Skeletal muscle cell (primary cell): ENCODE measurements at regions not wholly inside any gene's neighbourhood (a gene's known extent, or its start where the extent isn't known, plus 50 kb on each side); places are given as distances from the start of the nearest gene placed in this dataset.
"Not testable (repeated sequence)": the region's sequence is repeated elsewhere in the genome, so short reads cannot be mapped to it uniquely, and the experiment has no call there.

Experiments
- DNase-seq: peaks from one replicate; pipeline ENCODE4 v3.0.0-alpha.2; 2010; ENCODE audit warnings: low read depth
- H3K4me3 ChIP-seq: 2 replicates; pipeline ENCODE4 v1.5.1; 2011; ENCODE audit warnings: low read depth, mild to moderate bottlenecking, control low read depth, low read length, moderate library complexity

DNA sequence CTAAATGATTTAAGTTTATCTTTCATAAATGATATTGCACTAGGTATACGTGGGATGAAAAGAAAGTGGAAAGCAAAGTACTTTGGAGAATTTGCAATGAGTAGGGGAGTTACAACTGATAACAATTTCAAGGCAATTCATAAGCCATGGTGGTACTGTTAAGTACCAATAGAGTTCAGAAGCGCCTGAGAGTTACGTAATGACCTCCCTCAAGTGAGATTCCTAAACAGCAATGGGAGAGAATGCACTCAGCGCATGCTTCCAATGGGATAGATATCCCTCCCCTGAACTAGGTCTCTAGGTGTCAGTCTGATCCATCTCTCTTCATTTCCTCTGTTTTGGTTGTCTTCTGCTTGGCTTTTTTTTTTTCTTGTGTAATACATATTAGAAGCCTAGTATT, 249.3 kb downstream of the NNT start:
- DNase-seq, result no peak
- no peak overlapping the region for H3K4me3 ChIP-seq

DNA sequence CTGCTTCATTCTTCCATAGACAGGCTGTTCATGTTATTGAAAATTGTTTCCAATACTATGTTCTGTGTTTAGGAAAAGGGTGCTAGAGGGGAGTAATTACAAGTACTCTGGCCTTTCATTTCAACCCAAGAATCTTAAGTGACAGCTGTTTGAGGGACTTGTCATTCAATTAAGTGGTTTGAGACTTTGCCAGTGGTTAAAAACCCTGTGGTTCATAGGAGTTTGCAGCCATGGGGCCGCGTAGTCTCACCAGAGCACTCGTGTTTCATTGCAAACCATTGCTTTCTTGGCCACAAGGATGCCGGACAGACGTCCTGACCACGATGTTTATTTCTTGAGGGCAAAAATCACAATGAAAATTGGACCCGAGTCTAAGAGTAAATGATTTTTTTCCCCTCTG, 248.8 kb downstream of the NNT start:
- DNase-seq, result no peak
- H3K4me3 ChIP-seq, result no peak overlapping the region

DNA sequence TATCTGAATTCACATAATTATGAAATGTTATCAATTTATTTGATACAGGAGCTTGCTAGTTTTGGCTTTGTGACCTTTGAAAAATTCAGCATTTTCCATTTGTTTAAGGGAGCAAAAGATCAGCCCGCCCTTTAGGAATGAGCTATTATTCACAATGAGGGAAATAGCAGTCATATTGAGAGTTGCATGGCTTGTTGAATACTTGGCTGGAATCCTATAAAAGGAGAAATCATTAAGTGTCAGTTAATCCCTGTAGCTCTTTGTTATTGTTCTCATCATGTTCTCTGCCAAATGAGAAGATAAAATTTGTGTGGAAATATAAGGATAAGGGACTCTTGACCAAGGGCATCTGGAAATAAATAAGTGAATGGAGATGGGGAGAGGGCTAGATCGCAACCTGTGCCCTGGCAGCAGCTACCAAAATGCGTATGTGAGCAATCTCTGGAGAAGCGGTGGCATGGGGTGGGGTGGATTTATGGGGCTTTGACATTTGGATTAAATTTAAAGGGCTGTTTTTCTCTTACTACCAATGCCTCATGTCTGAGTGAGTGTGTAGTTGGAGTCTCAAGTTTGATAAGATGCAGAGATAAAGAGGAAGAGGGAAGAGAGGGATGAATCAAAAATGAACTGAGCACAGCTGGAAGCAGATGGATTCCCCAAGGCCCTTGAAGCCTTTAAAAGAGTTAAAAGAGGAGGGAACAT, 237.6 kb downstream of the NNT start:
- no peak overlapping the region for H3K4me3 ChIP-seq
- DNase-seq, result no peak

DNA sequence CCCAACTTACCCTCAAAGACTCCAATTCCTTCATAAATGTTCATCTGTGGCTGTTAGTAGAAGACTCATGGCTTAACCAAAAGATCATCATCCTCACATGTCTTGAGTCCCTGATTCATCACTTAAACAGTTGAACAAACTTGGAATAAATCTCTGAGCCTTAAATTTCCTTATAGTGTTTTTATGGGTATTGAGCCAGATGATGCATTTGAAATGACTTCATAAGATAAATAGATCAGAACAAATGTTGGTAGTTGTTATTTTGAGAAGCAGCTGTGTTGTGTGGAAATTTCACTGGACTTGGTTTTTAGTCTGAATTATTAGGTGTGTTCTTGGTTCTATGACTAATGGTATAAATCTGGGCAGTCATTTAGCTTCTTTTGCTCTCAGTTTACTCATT, 236.2 kb downstream of the NNT start:
- DNase-seq, result peak; percentile 82
- no peak overlapping the region for H3K4me3 ChIP-seq

DNA sequence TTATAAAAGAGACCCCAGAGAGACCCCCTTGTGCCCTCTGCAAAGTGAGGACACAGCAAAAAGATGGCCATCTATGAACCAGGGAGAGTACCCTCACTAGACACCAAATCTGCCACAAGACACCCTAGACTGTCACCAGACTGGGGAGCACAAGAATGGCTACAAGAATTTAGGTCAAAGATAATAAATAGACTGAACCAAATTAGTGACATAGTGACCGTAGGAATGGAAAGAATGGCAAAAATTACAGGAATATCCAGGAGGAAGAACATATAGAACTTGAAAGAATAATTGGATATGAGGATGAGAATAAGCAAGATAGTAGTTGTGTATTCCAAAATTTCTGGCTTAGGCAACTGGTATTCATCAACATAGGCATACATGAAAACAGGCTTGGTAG, 235.0 kb downstream of the NNT start:
- H3K4me3 ChIP-seq, result no peak overlapping the region
- DNase-seq, result no peak

DNA sequence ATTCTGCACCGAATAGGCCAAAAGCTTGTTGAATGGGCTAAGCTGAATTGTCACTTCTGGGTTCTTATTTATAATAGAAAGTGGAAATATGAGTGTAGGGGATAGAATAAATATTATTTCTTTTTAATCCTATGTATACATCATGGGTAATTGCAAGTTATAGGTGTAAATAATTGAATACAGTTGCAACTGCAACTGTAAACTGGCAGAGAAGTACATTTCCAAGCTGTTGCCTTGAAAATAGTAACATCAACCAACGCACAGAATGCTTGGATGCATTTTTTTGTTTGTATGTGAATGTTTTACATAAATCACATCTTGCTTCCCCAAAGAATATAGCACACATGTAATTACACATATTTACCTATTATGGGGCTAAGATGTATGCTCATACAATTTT, 234.1 kb downstream of the NNT start:
- no peak for DNase-seq
- no peak overlapping the region for H3K4me3 ChIP-seq

DNA sequence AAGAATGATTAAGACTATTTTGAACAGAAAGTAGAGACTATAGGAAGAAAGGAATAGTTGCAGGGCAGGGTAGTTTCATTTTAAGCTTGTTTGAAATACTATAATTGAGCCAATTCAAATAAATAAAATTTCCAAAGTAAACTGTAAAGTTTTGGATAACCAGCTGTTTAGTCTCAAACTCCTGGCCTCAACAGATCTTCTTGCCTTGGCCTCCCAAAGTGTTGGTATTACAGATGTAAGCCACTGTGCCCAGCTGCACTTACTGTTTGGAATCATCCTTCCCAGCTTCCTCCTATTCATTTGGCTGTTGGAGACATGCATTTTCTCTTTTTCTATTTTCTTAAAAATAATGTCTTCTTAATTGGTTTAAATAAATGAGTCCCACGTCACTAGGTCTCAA, 231.0 kb downstream of the NNT start:
- no peak for DNase-seq
- no peak overlapping the region for H3K4me3 ChIP-seq

DNA sequence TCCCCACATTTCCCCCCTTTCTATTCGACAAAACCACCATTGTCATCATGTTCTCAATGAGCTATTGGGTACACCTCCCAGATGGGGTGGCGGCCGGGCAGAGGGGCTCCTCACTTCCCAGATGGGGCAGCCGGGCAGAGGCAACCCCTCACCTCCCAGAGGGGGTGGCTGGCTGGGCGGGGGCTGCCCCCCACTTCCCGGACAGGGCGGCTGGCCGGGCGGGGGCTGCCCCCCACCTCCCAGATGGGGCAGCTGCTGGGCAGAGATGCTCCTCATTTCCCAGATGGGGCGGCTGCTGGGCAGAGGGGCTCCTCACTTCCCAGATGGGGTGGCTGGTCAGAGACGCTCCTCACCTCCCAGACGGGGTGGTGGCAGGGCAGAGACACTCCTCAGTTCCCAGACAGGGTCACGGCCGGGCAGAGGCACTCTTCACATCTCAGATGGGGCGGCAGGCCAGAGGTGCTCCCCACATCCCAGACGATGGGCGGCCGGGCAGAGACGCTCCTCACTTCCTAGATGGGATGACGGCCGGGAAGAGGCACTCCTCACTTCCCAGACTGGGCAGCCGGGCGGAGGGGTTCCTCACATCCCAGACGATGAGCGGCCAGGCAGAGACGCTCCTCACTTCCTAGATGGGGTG, 221.5 kb downstream of the NNT start:
- DNase-seq, H3K4me3 ChIP-seq: not testable (repeated sequence)

DNA sequence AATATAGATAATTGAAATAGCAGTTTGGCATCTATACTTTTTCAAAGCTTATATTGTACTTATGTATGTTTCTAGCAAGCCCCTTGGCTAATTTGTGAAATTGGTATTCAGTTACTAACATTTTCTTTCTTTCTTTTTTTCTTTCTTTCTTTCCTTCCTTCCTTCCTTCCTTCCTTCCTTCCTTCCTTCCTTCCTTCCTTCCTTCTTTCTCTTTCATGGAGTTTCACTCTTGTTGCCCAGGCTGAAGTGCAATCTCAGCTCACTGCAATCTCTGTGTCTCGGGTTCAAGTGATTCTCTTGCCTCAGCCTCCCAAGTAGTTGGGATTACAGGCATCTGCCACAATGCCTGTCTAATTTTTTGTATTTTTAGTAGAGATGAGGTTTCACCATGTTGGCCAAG, 215.4 kb downstream of the NNT start:
- DNase-seq, H3K4me3 ChIP-seq: not testable (repeated sequence)

DNA sequence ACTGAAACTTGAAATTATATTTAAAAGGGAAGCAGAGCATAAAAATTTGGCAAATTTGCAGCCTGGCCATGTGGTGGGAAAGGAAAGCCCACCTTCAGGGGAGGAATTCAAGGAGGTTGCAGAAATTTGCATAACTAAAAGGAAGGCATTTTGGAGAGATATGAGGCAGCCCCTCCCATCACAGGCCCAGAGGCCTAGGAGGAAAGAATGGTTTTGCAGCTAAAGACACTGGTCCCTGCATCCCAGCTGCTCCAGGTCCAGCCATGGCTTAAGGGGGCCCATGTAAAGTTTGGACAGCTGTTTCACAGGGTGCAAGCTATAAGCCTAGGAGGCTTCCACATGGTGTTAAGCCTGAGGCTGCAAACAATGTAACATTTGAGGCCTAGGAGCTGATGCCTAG, 212.5 kb downstream of the NNT start:
- no peak overlapping the region for H3K4me3 ChIP-seq
- DNase-seq, result no peak

DNA sequence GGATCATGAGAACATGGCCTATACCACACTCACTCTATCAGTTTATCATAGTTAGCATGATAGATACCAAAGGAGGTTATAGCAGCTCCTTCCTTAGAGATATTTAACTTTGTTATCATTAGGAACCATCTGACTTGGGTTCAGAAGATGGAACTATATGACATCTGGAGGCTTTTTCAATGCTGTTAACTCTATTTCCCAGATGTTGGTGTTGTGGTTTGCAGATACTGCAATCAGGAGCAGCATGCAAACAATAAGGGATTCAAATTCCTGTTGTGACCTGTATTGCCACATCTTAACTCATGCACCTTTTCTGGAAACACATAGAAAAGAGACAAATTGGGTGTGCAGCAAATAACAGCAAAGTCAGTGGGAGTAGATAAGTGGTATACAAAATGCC, 201.7 kb downstream of the NNT start:
- DNase-seq, result no peak
- H3K4me3 ChIP-seq, result no peak overlapping the region

DNA sequence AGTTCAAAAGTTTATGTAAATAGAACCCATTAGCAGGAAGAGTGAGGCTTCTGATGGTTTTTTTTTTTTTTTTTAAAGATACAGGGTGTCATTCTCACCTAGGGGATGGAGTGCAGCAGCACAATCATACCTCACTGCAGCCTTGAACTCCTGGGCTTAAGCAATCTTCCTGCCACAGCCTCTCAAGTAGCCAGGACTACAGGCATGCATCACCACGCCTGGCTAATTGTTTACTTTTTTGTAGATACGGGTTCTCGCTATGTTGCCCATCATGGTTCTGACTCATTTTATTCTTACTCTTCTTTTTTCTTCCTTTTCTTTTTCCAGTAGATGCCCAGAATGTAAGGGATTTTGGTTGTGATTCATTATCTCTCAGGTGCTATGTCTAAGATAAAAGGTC, 201.1 kb downstream of the NNT start:
- DNase-seq, result no peak
- H3K4me3 ChIP-seq, result no peak overlapping the region

DNA sequence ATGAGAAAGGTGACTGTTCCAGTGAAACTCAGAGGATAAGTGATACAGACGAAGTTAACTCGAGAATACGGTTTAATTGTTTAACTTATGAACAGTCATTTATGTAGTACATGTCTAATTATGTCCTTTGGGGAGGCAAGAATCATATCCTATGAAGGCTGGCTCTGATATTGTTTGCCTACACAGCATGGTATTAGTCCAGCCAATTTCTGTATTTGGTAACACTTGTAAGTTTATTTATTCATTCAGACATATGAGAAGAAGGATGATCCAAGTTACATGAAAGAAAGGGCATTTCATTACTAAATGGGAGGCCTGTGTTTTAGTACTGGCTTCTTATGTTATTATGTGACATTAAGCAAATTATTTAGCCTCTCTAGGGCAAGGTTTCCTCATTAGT, 199.7 kb downstream of the NNT start:
- no peak for DNase-seq
- H3K4me3 ChIP-seq, result no peak overlapping the region

DNA sequence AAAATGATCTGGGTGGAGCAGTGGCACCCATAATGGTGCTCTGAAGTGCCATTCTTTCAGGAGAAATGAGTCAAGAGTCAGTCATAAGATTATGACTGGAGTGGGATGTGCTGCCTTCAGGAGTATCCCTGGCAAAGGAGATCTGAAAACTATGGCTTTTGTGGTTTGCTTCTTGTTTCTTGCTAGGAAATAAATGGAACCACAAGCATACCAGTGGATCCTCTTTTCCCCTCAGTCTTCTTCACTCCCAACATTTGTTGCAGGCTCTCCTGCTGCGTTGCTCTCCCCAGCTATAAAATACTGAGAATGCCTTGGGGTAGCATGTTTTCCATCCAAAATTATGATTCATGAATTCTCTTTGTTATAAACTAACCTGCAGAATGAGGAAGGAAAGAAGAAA, 199.1 kb downstream of the NNT start:
- peak; percentile 17 for DNase-seq
- no peak overlapping the region for H3K4me3 ChIP-seq

DNA sequence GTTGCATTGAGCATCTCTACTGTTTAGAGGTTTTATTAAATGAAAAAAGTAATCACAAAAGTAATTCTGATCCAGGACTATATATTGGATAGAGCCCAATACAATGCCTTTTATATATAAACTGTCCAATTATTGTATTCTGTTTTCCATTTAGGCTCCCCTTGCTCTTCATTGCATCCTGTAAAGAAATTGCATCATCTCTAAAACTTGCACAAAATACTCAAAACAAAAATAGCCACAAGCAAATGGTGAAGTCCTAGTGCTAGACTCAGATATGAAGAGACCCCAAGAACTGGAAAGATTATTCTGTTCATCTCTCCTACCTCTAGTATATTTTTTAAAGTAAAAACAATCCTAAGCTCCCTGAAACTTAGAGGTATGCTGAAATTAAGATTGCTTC, 195.8 kb downstream of the NNT start:
- no peak for DNase-seq
- H3K4me3 ChIP-seq, result no peak overlapping the region

DNA sequence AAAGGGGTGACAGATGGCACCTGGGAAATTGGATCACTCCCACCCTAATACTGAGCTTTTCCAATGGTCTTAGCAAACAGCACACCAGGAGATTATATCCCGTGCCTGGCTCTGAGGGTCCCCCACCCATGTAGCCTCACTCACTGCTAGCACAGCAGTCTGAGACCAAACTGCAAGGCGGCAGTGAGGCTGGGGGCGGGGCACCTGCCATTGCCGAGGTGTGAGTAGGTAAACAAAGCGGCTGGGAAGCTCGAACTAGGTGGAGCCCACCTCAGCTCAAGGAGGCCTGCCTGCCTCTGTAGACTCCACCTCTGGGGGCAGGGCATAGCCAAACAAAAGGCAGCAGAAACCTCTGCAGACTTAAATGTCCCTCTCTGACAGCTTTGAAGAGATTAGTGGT, 188.9 kb downstream of the NNT start:
- not testable (repeated sequence) for H3K4me3 ChIP-seq, DNase-seq

DNA sequence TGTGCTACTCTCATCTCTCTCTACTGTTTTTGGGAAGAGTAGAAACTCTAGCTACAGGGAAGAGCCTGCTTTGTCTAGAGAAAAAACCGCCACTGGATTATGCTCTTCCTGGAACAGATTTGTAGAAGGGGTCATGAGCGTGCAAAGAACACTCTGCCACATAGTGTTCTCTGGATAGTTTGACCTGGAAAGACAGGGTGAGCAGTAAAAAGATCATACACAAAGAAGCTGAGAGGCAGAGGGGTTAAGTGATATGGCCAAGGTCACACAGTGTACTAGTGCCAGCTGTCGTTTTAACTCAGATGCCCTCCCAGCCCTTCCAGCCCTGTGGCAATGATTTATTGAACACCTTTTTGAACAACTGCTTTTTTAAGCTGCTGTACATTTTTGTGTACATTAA, 182.2 kb downstream of the NNT start:
- no peak for DNase-seq
- no peak overlapping the region for H3K4me3 ChIP-seq

DNA sequence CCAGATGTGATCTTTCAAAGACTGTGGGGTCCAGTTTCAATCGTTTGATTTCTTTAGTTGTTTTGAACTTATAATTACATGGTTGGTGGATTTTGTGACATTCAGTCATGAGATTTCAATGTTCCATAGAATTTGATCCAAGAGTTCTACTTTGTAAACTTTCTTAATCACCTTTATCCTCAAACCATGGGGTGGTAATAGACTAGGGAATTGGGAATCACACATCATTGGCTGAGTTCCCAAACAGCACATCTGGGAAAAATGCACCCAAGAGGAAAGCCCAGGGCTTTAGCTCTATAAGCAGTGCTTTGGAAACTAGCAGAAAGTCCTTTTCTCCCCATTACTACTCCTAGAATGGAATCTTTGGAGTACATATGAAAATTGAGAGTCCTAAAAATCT, 177.6 kb downstream of the NNT start:
- DNase-seq, result peak; percentile 72
- no peak overlapping the region for H3K4me3 ChIP-seq

DNA sequence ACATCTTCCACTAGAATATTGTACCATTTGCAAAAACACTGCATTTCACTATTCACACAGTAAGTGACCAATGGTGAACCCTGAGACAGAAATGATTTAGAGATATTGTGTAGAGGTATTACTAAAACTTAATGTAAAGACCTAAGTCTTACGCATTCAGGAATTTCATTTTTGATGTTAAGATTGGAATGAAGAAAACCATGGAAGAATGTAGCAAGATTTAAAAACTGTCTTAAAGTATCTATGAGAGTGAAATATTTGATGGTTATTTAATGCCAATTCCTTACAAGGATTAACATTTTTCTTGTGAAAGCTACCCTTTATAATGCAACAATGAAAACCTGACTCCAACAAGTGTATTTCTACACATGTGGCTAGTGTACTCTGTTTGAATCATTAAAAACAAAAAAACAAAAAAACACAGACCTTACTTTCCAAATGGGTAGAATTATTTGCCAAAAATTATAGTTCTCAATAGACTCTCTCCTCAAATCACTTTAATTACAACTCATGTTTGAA, 172.0 kb downstream of the NNT start:
- no peak overlapping the region for H3K4me3 ChIP-seq
- no peak for DNase-seq

DNA sequence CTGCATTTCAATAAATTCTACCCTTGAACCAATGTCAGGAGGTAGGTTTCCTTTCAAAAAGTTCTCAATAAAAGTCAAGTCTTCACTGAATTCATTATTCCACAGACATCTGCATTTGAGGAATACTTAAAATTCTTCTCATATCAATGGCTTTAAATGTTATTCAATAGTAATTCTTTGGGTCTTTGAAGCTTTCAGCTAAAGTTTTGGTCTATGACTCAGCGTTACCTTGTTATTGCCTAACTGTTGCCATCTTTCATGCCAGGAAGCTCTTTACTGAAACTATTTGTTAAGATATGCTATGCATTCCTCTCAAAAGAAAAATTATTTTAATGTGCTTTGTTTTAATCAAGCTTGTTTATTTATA, 170.5 kb downstream of the NNT start:
- H3K4me3 ChIP-seq, result no peak overlapping the region
- peak; percentile 41 for DNase-seq

DNA sequence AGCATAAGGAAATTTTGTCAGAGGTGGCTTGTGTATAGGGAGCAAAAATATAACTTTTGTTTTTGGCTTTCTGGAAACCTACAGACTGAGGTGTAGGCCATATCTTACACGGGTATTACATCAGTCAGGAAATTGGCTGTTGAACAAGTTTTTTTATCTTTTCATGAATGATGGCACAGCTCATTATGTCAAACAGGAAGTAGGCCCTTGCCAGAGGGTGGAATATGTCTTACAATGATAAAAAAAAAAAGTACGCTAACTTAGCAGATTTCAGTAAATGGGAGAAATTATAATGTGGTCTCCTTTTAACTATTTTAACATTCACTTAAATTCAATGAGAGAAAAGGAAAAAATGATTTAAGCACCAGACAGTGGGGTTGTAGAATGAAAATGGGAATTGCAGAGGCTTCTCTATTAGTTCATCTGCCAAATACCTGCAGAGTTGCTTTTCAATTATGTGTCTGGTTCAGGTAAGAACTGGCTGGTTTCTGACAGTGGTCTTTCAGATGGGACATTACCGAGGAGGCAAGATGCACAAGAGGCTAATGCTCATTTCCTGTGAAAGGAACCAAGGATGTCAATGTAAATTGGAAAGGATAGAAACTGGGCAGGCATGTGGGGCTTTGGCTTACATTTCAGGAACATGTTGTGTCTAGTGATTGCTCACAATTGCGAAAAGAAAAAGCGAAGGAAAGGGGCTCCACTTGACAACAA, 169.9 kb downstream of the NNT start:
- H3K4me3 ChIP-seq, result no peak overlapping the region
- peak; percentile 66 for DNase-seq
